Mesenchymal stem cell (in vitro differentiated cells and primary cell): ENCODE measurements at regions not wholly inside any gene's neighbourhood (a gene's known extent, or its start where the extent isn't known, plus 50 kb on each side); places are given as distances from the start of the nearest gene placed in this dataset.

Experiments
- DNase-seq: peaks from one replicate; pipeline ENCODE4 v3.0.0-alpha.2; 2013
- H2AFZ ChIP-seq: one replicate; pipeline ENCODE4 v1.6.1; 2013; ENCODE audit warnings: low read depth, mild to moderate bottlenecking, control low read depth, inconsistent platforms, low read length, moderate library complexity
- H2AK5ac ChIP-seq: 2 replicates; pipeline ENCODE4 v1.6.1; 2013; ENCODE audit warnings: low read length, moderate library complexity, mild to moderate bottlenecking, inconsistent platforms; ENCODE audit not compliant: severe bottlenecking
- H2BK120ac ChIP-seq: one replicate; pipeline ENCODE4 v1.6.1; 2013; ENCODE audit warnings: low read depth, mild to moderate bottlenecking, inconsistent platforms, low read length, moderate library complexity
- H2BK12ac ChIP-seq, 2 experiments: one replicate each; pipeline ENCODE4 v1.6.1; 2013; ENCODE audit warnings: inconsistent platforms in 2 of 2, low read length in 2 of 2, mild to moderate bottlenecking in 2 of 2, moderate library complexity in 2 of 2, control low read depth in 1 of 2
- H2BK15ac ChIP-seq: one replicate; pipeline ENCODE4 v1.6.1; 2013; ENCODE audit warnings: mild to moderate bottlenecking, low read depth, inconsistent platforms; ENCODE audit not compliant: poor library complexity, severe bottlenecking
- H2BK5ac ChIP-seq: 2 replicates; pipeline ENCODE4 v1.6.1; 2013; ENCODE audit warnings: low read depth, mild to moderate bottlenecking, low read length, control low read depth, inconsistent platforms; ENCODE audit not compliant: poor library complexity, severe bottlenecking
- H3K14ac ChIP-seq, 2 experiments: one replicate each; pipeline ENCODE4 v1.6.1; 2013; ENCODE audit warnings: inconsistent platforms in 2 of 2, low read length in 2 of 2, control low read depth in 1 of 2, mild to moderate bottlenecking in 1 of 2, moderate library complexity in 1 of 2
- H3K18ac ChIP-seq, 2 experiments: one replicate each; pipeline ENCODE4 v1.6.1; 2013; ENCODE audit warnings: inconsistent platforms in 2 of 2, low read length in 2 of 2, control low read depth in 1 of 2, low read depth in 1 of 2, mild to moderate bottlenecking in 1 of 2
- H3K23ac ChIP-seq, 2 experiments: one replicate each; pipeline ENCODE4 v1.6.1; 2013; ENCODE audit warnings: inconsistent platforms in 2 of 2, low read length in 2 of 2, mild to moderate bottlenecking in 2 of 2, moderate library complexity in 2 of 2, control low read depth in 1 of 2
- H3K27ac ChIP-seq: 2 replicates; pipeline ENCODE4 v1.5.1; 2013; ENCODE audit warnings: mild to moderate bottlenecking, moderate library complexity, low read length, control low read depth, inconsistent platforms; ENCODE audit not compliant: poor library complexity, severe bottlenecking
- H3K27me3 ChIP-seq, 2 experiments: 2 replicates each; pipeline versions ENCODE4 v1.6.1 to v1.7.0; 2013; ENCODE audit warnings: low read length in 2 of 2, mild to moderate bottlenecking in 2 of 2, moderate library complexity in 2 of 2, control low read depth in 1 of 2, inconsistent platforms in 1 of 2; ENCODE audit not compliant: control insufficient read depth in 1 of 2, insufficient read depth in 1 of 2
- H3K36me3 ChIP-seq, 2 experiments: 2 replicates each; pipeline versions ENCODE4 v1.6.1 to v1.7.0; 2013; ENCODE audit warnings: low read length in 2 of 2, control low read depth in 1 of 2, inconsistent platforms in 1 of 2, low read depth in 1 of 2, mild to moderate bottlenecking in 1 of 2; ENCODE audit not compliant: insufficient read depth in 2 of 2, control insufficient read depth in 1 of 2
- H3K4ac ChIP-seq, 2 experiments: one replicate each; pipeline ENCODE4 v1.6.1; 2013; ENCODE audit warnings: inconsistent platforms in 2 of 2, low read length in 2 of 2, mild to moderate bottlenecking in 2 of 2, moderate library complexity in 2 of 2, control low read depth in 1 of 2, low read depth in 1 of 2
- H3K4me1 ChIP-seq: 2 replicates; pipeline ENCODE4 v1.6.1; 2013; ENCODE audit warnings: low read depth, low read length, control low read depth; ENCODE audit not compliant: control insufficient read depth, insufficient read depth
- H3K4me2 ChIP-seq: 2 replicates; pipeline ENCODE4 v1.6.1; 2013; ENCODE audit warnings: low read length, mild to moderate bottlenecking, inconsistent platforms; ENCODE audit not compliant: poor library complexity, severe bottlenecking
- H3K4me3 ChIP-seq, 2 experiments: 2 replicates each; pipeline versions ENCODE4 v1.5.1 to v1.7.0; 2013; ENCODE audit warnings: low read length in 2 of 2, mild to moderate bottlenecking in 2 of 2, control low read depth in 1 of 2, low read depth in 1 of 2; ENCODE audit not compliant: insufficient read depth in 1 of 2
- H3K79me1 ChIP-seq: replicated peaks from 2 replicates; pipeline ENCODE4 v1.6.1; 2013; ENCODE audit warnings: mild to moderate bottlenecking, control low read depth, low read length, inconsistent platforms; ENCODE audit not compliant: poor library complexity, severe bottlenecking
- H3K9ac ChIP-seq: 2 replicates; pipeline ENCODE4 v1.7.0; 2013; ENCODE audit warnings: mild to moderate bottlenecking, low read length, moderate library complexity
- H3K9me3 ChIP-seq: 2 replicates; pipeline ENCODE4 v1.7.0; 2013; ENCODE audit warnings: mild to moderate bottlenecking, low read length; ENCODE audit not compliant: control insufficient read depth
- H4K8ac ChIP-seq: one replicate; pipeline ENCODE4 v1.6.1; 2013; ENCODE audit warnings: inconsistent platforms, mild to moderate bottlenecking, low read length, moderate library complexity
- H4K91ac ChIP-seq: one replicate; pipeline ENCODE4 v1.6.1; 2013; ENCODE audit warnings: mild to moderate bottlenecking, low read length, inconsistent platforms
- WGBS: methylation state at CpG from one replicate; pipeline ENCODE4 v1.1.7; 2013; ENCODE audit warnings: mixed read lengths; 5-methylcytosine and 5-hydroxymethylcytosine counted together

- no peak overlapping the region for H3K23ac ChIP-seq
- peaks cover 0 to 32% of the 10 kb centered on the region in 2 experiments for H3K27me3 ChIP-seq
- no peak for DNase-seq
- H2BK12ac ChIP-seq = no peak overlapping the region
- WGBS = 46% methylated on average over 2 of the region's 3 CpGs
- H3K4me2 ChIP-seq = no peak overlapping the region
- no peak overlapping the region for H3K9ac ChIP-seq
- H3K18ac ChIP-seq = no peak overlapping the region
- no peak overlapping the region for H2AFZ ChIP-seq
- no peaks in the 10 kb centered on the region for H3K4me1 ChIP-seq
- no peak overlapping the region for H3K27ac ChIP-seq
- no peak overlapping the region for H3K4ac ChIP-seq
- H3K36me3 ChIP-seq = no peaks in the 10 kb centered on the region
- H3K9me3 ChIP-seq = no peaks in the 10 kb centered on the region
- no peak overlapping the region for H3K14ac ChIP-seq
- no peaks in the 10 kb centered on the region for H3K79me1 ChIP-seq
- no peak overlapping the region for H4K8ac ChIP-seq
- H2BK15ac ChIP-seq = no peak overlapping the region
- H4K91ac ChIP-seq = no peak overlapping the region
- H2AK5ac ChIP-seq = no peak overlapping the region
- no peak overlapping the region for H3K4me3 ChIP-seq
- no peak overlapping the region for H2BK5ac ChIP-seq
- H2BK120ac ChIP-seq = no peak overlapping the region
Observed at GRCh38 chr11:131290185-131290584, 80.2 kb upstream of the NTM start.

DNA sequence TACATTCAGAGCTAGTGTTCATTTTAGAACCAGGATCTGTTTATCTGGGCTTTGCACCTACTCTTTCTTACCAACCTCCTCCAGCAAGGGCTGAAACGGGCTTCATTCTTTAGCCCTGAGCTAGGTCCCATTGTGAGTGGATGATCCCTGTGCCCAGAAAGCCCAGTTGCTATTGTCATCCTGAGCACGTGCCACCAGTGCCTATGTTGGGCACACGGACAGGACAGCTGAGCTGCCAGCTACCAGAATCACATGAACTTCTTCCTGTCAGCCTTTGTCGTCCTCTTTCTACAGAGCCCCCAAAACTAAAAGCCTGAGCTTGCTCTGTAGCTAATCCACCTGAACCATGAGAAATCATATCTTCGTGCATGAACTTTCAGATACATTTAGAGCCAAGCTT, 74.4 kb upstream of the NTM start:
- Histone ChIP-seq H3K27ac (no peak overlapping the region), H3K4me1 (no peaks in the 10 kb centered on the region), H3K23ac (no peak overlapping the region), H2BK15ac (no peak overlapping the region), H2BK120ac (no peak overlapping the region), H3K9me3 (no peaks in the 10 kb centered on the region), H3K27me3 (peaks cover 0 to 65% of the 10 kb centered on the region in 2 experiments), H3K36me3 (no peaks in the 10 kb centered on the region), H4K91ac (no peak overlapping the region), H3K79me1 (no peaks in the 10 kb centered on the region), H2BK12ac (no peak overlapping the region), H2BK5ac (no peak overlapping the region), H2AK5ac (no peak overlapping the region), H3K18ac (no peak overlapping the region), H3K4me2 (no peak overlapping the region), H4K8ac (no peak overlapping the region), H3K14ac (no peak overlapping the region), H3K9ac (no peak overlapping the region), H3K4ac (no peak overlapping the region), H3K4me3 (no peak overlapping the region), H2AFZ (no peak overlapping the region)
- no peak for DNase-seq
- 74% methylated on average over 5 of the region's 5 CpGs for WGBS

GRCh38 chr11:131297441-131297840, 73.0 kb upstream of the NTM start:
- WGBS = 77% methylated on average over 6 of the region's 6 CpGs

DNA sequence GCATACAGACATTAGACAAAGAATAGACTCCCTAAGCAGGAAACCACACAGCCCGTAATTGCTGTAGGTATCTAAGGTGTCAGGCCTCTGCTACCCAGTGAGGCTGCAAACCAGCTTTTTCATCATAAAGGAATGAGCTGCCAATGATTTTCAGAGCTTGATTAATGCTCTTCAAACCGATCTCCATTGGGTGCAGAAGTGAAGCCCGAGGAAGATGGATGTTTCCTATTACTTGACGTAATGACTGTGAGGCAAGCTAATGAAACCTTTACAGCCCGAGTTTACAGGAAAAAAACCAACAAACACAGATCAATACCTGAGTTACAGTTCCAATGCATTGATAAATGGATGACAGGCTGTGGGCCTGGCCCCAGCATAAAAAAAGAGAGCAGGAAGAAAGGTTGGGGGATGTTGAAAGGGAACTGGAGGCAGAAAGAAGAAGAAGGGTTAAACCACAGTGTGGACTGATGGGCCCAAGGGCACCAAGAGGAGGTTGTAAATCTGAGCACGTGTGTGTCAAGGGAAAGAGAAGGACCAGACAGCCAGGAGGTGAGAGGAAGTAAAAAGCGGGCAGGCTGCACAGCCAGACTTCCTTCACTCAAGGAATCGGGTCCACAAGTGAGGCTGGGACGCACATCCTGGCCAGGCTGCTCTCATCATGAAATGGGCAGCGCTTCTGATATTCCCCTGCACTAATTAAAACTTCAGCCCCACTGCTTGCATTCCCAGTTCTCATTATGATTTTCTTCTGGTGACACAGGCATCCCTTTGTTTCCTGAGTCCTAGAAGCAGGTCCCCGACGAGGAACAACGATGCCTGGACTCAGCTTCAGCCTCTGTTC, 70.6 kb upstream of the NTM start:
- no peak overlapping the region for H2AFZ ChIP-seq
- no peak overlapping the region for H4K8ac ChIP-seq
- H3K27me3 ChIP-seq = peaks cover 0 to 43% of the 10 kb centered on the region in 2 experiments
- H2BK15ac ChIP-seq = no peak overlapping the region
- no peaks in the 10 kb centered on the region for H3K9me3 ChIP-seq
- H3K4ac ChIP-seq = no peak overlapping the region
- no peak for DNase-seq
- no peak overlapping the region for H2AK5ac ChIP-seq
- H3K23ac ChIP-seq = no peak overlapping the region
- H3K27ac ChIP-seq = no peak overlapping the region
- H2BK120ac ChIP-seq = no peak overlapping the region
- H3K4me1 ChIP-seq = no peaks in the 10 kb centered on the region
- H3K4me3 ChIP-seq = no peak overlapping the region
- H3K18ac ChIP-seq = no peak overlapping the region
- no peaks in the 10 kb centered on the region for H3K36me3 ChIP-seq
- no peak overlapping the region for H3K14ac ChIP-seq
- H4K91ac ChIP-seq = no peak overlapping the region
- H2BK12ac ChIP-seq = no peak overlapping the region
- no peak overlapping the region for H3K9ac ChIP-seq
- H3K4me2 ChIP-seq = no peak overlapping the region
- no peaks in the 10 kb centered on the region for H3K79me1 ChIP-seq
- no peak overlapping the region for H2BK5ac ChIP-seq
- WGBS = 68% methylated on average over 12 of the region's 13 CpGs

More at GRCh38 chr11:131297441-131297840, 73.0 kb upstream of the NTM start:
- H3K4me3 ChIP-seq = no peak overlapping the region
- H3K36me3 ChIP-seq = no peaks in the 10 kb centered on the region
- H2BK120ac ChIP-seq = no peak overlapping the region
- H3K27ac ChIP-seq = no peak overlapping the region
- H2BK15ac ChIP-seq = no peak overlapping the region
- H4K91ac ChIP-seq = no peak overlapping the region
- no peak overlapping the region for H2AFZ ChIP-seq
- H3K4ac ChIP-seq = no peak overlapping the region
- no peak for DNase-seq
- no peak overlapping the region for H4K8ac ChIP-seq
- H3K9me3 ChIP-seq = no peaks in the 10 kb centered on the region
- H2BK5ac ChIP-seq = no peak overlapping the region
- H2AK5ac ChIP-seq = no peak overlapping the region
- peaks cover 0 to 52% of the 10 kb centered on the region in 2 experiments for H3K27me3 ChIP-seq
- no peak overlapping the region for H3K14ac ChIP-seq
- H3K18ac ChIP-seq = no peak overlapping the region
- H3K9ac ChIP-seq = no peak overlapping the region
- no peaks in the 10 kb centered on the region for H3K79me1 ChIP-seq
- no peak overlapping the region for H3K23ac ChIP-seq
- H3K4me2 ChIP-seq = no peak overlapping the region
- no peaks in the 10 kb centered on the region for H3K4me1 ChIP-seq
- H2BK12ac ChIP-seq = no peak overlapping the region
